ENCODE measurements at regions not wholly inside any gene's neighbourhood (a gene's known extent, or its start where the extent isn't known, plus 50 kb on each side); places are given as distances from the start of the nearest gene placed in this dataset.

DNA sequence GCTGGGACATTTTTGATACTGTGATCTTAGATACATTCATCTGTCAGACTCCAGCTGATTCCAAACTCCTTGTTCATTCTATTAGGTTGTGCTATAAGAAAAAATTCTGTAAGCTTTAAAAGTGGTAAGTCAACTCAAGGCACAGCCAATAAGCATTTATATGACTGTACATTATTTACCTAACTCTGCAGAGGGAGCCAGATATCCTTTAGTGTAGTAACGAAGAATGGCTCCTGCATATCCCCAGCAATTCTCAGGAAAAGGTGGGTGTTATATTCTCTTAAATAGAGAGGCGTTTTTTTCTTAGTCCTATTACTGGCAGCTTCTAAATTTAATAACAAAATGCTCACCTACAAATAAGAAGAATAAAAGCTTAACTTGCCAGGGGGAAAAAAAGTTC is 374.3 kb upstream of the GOT2 start:
- TF ChIP-seq, protein P1, sequence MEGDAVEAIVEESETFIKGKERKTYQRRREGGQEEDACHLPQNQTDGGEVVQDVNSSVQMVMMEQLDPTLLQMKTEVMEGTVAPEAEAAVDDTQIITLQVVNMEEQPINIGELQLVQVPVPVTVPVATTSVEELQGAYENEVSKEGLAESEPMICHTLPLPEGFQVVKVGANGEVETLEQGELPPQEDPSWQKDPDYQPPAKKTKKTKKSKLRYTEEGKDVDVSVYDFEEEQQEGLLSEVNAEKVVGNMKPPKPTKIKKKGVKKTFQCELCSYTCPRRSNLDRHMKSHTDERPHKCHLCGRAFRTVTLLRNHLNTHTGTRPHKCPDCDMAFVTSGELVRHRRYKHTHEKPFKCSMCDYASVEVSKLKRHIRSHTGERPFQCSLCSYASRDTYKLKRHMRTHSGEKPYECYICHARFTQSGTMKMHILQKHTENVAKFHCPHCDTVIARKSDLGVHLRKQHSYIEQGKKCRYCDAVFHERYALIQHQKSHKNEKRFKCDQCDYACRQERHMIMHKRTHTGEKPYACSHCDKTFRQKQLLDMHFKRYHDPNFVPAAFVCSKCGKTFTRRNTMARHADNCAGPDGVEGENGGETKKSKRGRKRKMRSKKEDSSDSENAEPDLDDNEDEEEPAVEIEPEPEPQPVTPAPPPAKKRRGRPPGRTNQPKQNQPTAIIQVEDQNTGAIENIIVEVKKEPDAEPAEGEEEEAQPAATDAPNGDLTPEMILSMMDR (IDR thresholded peaks at IDR 0.05 in 8 of 11, conservative IDR thresholded peaks at IDR 0.05 in 3 of 11) = no peak
- TF ChIP-seq POLR2A (IDR thresholded peaks at IDR 0.05) = no peak
- no peak for TF ChIP-seq POLR2AphosphoS5 (IDR thresholded peaks at IDR 0.05)
